T1000 (cell line): ENCODE measurements at regions not wholly inside any gene's neighbourhood (a gene's known extent, or its start where the extent isn't known, plus 50 kb on each side); places are given as distances from the start of the nearest gene placed in this dataset.
"Not testable (repeated sequence)": the region's sequence is repeated elsewhere in the genome, so short reads cannot be mapped to it uniquely, and the experiment has no call there.

ENCODE experiments used
- DNase-seq: peaks from one replicate; lab custom pipeline; 2025; ENCODE audit warnings: mixed read lengths; lab: John Stamatoyannopoulos, UW

DNA sequence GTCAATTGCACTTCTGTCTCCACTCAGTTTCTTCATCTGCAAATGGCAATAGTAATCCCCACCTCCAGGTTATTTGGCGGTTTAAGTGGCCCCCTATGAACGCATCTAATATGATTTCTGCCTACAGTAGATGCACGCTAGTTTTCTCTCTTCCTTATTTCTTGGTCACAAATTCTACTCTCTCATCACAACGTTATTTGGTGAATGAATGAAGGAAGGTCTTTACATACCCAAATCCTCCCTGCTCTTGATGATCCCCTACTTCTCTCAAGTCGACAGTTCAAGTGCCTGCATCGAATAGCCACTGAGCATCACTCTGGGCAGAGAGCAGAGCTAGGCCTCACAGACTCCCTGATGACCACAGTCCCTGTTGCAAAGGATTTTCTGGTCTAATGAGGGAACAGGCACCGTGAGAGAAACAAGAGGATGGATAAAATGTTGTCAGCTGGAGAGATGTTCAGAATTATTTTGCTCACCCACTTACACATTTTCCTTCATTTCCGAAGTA lies 181.2 kb upstream of the SMAD3 start:
- DNase-seq: no peak

DNA sequence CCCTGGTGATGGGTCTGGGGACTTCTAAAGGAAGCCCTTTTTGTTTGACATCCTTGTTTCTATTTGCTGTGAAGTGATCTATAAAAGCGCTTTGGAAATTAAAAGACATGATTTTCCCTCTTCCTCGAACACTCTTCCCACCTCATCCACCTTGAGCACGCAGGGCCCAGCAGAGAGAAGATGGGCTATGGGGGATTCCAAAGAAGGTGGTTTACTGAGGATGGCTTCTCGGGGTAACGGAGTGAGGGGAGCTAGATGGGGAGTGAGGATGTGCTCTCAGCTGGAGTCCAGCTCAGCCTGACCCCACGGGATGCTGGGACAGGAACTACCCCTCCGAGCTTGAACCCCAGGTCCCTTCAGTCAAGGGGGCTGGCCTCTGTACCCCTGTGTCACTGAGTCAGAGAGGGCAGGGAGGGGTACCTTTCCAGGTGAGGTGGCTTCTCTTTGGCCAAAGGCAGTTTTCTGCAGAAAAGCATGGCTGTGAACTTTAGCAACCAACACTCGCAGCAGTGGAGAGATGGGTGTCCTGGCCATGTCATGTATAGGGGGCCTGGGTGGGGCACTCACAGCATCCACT lies 180.7 kb upstream of the SMAD3 start:
- DNase-seq: no peak

DNA sequence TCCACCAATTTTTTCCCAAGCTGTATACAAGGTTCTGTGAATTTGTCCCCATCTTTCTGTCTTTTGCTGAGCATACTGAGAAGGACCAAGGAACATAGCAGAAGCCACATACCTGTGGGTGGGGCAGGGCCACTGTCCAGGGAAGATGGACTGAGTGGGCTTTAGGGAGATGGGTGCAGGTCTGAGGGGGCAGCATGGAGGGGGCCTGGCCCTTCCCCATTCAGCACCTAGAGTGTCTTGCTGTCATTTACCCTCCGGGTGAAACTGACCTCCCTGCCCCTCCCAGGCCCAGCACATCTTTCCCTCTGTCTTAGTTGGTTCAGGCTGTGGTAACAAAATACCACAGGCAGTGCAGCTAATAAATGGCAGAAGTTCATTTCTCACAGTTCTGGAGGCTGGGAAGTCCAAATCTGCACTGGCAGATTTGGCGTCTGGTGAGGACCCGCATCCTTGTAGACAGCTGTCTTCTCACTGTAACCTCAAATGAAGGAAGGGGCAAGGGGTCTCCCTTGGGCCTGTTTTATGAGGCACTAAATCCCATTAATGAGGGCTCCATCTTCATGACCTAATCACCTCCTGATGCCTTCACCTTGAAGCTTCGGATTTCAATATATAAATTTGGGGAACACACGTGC lies 180.0 kb upstream of the SMAD3 start:
- no peak for DNase-seq

DNA sequence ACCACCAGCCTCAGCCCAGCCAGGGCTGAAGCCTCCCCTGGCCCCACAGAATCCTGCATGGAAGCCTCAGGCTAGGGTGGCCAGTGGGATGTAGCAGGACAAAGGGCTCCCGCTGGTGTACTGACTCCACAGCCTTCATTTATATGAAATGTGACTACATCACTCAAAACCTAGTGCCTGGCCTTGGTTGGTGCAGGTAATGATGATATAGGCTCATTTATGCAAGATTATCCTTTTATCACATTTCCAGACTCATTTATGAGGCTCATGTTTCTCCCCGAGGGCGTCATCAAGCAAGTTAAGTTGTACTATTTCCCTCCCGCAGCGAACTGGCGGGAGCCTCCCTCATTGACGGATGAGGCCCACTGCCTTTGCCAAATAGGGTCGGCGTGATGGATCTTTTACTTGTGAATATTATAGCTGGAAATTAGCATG lies 179.1 kb upstream of the SMAD3 start:
- no peak for DNase-seq

DNA sequence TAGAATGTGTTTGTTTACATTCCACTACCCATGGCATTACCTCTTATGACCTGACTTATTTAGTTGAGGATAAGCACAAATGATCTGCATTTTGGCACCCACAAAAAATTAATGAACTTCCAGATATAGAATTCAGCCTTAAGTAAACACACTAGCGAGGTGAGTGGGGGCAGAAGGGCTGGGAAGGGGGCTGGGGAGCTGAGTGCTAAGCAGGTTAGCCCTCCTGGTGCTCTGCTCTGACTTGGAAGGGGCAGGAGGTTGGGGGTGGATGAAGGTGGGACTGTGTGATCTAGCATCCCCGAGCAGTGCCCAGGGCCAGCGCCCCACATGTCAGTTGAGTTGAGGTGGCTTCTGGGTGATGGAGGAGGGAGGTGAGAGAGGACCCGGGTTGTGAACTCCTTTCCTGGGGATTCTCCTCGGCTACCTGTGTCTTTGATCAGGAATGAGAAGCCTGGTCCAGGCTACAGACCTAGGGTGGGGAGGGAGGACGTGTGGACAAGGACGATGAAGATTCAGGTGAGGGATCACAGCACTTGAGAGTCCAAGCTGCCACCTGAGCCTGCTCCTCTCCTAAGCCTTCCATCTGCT lies 178.6 kb upstream of the SMAD3 start:
- no peak for DNase-seq

DNA sequence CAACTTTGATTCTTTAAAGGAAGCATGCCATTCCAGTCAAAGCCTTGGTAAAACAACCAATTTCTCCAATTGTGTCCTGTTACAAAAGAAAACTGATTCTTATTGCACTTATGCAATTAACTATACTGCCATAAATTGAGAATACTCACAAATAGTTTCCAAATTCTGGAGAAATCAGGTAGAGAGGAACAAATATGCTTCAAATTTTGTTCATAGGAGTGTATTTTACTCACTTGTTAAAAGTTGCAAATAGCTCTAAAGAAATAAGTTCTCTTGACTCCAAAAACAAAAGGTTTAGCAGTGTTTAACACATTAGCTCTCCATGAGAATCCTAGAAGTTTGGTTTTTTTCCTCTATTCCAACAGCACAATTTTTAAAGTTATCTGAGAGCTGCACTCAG lies 176.1 kb upstream of the SMAD3 start:
- not testable (repeated sequence) for DNase-seq

DNA sequence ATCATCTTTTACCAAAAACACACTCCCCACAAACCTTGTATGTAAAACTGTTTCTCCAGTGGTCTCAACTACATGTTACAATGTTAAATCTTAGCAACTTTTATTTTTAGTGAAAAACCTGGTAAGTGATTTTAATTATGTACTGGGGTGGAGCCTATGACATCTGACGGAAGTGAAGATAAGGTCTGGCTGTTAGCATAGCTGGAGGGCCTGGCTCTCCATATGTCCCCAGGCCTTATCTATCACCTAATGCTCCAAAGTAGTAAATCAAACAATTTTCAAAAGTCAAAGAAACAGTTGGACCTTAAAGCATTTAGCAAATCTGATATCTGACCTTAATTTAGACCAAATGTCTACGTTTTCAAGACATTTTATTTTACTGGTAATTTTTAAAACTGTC lies 173.6 kb upstream of the SMAD3 start:
- DNase-seq: no peak

DNA sequence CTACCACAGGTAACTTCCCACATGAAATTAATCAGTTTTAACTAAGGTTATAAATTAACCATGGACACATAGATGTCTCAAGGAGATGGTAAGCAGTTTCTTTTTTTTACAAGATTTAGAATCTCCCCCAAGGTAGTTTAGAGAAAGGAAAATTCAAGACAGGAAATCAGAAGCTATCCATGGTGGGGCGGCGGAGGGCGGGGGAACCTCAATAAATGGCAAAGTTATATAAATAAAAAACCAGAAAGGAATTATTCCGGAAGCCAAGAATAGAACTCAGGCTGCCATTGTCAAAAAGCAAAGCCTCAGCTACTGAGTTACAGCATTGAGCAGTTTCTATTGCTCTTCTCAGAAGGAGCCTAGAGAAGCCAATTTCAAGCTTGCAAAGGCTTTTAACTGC lies 172.1 kb upstream of the SMAD3 start:
- no peak for DNase-seq

DNA sequence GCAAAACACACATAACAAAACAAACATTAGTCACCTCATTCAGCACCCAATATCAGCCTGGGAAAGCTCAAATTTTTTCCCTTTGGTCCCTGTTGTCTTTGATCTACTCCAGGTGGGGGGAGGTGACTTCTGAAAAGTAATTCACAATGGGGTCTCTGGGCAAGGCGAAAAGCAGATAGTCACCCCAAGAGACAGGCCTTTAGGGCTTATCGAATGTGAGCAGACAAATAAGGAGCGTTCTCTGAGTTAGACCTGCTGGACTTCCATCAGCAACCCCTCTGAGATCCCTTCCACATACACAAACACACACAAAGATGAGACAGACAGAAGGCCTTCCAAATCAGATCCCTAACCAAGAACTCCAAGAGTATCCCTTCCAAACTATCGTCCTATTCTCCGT lies 171.0 kb upstream of the SMAD3 start:
- DNase-seq: no peak

DNA sequence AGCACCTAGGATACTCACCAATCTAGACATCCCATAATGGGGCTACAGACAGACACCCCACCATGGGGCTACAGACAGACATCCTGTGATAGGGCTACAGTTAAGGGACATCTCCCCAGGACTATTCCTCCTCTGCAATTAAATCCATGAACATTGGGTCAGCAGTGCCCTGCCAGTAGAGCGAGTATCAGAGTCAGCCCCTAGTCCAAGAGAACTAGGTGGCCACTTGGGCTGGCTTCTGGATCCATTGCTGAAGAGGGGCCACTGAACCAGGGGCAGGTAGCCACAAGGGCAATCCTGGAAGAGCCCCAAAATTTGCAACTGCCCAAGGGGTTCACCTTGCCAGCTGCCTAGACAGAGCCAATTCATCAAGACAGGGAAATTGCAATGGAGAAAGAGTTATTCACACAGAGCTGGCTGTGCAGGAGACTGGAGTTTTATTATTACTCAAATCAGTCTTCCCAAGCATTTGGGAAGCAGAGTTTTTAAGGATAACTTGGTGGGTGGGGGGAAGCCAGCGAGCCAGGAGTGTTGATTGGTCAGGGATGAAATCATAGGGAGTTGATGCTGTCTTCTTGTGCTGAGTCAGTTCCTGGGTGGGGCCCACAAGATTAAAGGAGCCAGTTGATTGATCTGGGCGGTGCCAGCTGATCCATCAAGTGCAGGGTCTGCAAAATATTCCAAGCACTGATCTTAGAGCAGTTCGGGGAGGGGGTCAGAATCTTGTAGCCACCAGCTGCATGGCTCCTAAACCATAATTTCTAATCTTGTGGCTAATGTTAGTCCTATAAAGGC lies 170.2 kb upstream of the SMAD3 start:
- DNase-seq: no peak

DNA sequence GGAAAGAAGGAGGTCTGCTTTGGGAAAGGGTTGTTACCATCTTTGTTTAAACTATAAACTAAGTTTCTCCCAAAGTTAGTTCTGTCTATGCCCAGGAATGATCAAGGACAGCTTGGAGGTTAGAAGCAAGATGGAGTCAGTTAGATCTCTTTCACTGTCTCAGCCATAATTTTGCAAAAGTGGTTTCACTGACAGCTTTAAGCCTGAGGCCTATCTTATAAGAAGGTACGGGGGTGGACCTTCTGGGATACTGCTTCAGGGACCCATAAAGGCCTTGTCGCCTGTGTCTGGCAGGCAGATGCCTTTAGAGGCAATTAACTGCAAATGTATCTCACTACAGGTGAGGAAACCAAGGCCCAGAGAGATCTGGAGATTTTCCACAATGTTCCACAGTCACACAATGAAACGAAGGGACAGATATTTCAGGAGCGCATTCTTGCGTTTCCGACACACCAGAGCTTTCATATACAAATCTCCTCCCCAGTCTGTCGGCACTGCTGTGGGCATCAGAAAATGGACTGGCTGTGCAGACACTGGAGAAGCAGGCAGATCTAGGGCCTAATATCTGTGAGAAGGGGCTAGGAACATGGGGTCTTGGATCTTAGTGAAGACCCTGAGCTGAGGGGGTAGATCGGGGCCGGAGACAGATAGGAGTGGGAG lies 169.5 kb upstream of the SMAD3 start:
- no peak for DNase-seq

DNA sequence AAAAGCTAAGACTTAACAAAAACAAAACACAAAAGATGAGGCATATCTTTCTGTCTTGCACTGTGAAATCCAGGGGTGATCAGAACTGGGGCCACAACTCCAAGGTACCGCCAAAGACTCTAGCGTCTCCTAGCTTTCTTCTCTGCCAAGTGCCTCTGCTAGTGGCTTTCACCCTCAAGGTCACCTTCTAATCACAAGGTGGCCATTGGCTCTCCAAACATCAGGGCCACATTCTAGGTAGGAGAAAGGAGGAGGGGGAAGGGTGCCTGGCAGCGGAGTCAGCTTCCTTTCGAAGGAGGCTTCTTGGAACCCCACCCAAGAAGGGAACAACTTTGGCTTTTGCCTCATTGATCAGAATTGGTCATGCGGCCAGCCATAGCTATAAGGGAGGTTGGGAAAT lies 168.8 kb upstream of the SMAD3 start:
- DNase-seq: no peak

DNA sequence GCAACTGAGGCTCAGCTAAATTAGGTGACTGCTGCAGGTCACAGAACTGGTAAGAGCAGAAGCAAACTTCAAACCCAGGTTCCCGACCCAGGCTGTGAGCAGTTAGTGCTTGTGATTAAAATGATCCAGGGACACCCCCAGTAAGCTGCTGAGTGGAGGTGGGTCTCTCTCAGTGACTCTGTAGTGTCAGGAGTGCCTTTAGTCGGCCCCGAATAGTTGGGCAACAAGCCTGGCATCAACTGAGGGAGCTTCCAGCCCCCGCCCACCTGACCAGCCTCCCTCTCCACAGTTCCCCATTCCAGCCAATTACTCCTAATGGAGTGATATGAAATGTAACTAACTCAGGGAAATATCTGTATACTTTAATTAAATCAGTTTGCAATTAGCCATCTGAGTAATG lies 168.0 kb upstream of the SMAD3 start:
- no peak for DNase-seq

DNA sequence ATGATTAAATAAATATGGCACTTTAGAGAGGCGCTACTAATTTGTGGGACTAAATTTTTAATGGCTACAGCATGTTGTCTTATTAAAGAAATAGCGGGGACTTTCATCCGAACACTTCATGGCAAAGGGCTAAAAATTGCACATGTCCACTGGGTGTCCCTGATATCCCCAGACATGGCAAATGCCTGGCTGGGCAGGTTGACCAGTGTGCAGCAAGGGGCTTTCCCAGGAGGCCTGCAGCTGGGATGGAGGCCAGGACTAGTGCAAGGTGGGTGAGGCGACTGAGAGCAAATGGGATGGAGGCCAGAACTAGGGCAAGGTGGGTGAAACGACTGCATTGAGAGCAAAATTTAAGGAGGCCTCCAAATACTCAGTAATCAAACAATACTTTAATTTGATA lies 167.4 kb upstream of the SMAD3 start:
- DNase-seq: no peak

DNA sequence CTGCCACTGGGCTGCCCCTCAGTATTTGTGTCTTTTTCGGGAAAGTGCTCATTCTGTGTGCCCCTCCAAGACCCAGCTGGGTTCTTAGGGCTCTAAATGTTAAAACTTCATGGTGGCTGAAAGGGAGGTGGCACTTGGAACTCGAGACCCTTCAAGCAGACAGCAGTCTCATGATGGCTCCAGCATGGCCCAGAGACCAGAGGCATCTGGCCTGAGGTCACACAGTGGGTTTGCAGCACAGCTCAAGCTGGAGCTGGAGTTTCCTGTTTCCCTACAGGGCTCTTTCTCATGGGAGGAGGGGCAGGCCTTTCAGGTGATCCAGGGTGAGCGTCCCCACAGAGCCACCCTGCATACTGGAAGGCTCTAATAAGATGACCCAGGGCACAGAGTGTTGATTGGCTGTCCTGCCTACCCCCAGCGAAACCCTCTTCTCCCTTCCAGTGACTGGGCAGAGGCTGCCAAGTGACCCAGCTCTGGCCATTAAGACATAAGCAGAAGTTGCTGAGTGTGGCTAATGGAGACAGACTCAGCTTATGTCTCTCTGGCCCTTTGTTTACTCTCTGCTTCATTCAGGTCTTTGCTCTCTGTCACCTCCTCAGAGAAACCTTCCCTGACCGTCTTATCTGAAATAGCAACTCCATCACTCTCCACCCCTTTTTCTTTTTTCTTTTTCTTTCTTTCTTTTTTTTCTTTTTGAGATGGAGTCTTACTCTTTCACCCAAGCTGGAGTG lies 166.6 kb upstream of the SMAD3 start:
- DNase-seq: no peak

DNA sequence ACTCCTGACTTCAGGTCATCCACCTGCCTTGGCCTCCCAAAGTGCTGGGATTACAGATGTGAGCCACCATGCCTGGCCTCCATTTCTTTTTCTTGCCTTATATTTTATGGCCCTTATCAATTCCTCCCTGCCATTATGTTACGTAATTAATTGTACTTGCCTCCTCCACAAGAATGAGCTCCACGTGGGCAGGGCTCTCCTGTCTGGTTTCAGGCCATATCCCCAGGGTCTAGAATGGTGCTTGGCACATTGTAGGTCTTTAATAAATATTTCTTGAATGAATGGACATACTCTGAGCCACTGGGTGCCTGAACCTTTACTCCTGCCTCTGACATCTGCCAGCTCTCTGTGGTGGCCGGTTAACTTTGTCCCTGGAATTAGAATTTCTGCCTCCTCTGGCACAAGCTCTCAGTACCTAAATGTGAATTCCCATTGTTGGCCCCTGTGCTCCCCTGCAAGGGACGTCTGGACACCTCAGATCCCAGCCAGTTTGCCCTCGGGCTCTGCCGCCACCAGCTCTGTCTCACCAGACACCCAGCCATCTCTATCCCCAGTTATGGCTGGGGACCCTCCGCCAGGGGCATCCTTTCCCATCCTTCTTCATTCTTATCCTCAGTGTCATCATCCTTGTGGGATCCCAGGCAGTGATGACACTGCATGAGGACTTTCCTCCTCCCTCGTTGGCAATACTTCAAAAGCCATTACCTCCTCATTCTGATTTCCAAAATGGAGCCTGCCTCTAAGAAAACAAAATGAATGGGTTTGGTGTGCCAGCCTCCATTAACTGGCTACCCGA lies 165.6 kb upstream of the SMAD3 start:
- DNase-seq: peak; percentile 70

DNA sequence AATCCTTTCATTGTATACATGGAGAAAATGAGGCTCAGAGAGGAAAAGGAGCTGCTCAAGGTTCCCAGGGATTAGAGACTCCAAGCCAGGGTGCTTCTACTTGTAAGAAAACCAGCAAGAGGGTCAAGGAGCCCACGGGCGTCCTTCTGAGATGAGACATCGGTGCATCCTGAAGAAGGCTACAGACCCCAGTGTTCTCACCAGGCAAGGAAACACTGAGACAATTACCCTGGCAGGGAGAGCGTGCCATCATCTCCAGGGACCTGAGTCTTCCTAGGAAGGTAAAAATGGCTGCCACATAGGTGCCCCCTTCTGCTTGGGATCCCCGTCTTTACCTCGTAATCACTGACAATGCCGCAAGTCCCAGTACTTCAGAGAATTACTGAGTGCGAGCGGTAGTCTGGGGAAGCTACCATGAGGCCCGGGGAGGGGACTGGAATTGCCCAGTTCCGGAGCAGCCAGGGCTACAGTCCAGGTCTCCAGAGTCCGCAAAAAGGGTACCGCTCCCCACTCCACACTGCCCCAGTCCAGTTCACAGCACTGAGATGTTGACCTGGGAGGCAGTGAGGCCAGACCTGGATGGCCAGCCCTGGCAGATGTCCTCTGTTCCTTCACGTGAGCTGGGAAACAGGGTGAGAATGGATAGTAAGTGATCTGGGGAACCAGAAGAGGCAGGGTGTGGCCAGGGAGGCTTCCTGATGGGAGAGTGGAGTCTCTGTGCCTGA lies 164.7 kb upstream of the SMAD3 start:
- DNase-seq: no peak

DNA sequence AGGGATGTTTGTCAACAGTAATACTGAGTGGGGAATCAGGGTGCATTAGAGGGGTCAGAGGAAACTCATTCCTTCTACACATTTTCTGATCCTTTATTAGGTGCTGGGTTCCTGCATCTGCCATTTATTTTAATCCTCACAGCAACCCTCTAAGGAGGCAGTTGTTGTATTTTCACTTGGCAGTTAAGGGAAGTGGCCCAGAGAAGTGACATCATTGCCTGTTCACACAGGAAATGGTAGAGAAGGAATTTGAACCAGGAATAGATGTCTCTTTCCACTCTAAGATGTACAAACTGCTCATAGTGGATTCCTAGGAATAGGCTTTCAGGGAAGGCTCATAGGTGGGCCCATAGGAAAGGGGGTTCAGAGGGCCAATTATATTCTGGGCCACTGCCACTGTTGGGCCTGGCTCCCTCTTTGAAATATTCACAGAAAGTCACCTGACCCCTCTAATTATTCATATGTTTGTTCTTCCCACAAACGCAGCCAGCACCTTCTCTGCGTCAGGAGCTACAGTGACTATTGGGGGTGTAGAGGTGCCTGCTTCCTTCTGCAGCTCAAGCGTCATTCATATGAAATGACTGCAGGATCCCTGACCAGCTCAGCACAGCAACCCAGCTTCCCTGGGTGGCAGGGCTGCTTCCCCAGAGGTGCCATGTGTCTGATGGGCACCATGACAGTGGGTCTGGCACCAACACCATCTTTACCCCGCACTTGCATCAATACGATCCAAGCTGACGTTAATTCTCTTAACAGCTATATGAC lies 163.9 kb upstream of the SMAD3 start:
- no peak for DNase-seq

DNA sequence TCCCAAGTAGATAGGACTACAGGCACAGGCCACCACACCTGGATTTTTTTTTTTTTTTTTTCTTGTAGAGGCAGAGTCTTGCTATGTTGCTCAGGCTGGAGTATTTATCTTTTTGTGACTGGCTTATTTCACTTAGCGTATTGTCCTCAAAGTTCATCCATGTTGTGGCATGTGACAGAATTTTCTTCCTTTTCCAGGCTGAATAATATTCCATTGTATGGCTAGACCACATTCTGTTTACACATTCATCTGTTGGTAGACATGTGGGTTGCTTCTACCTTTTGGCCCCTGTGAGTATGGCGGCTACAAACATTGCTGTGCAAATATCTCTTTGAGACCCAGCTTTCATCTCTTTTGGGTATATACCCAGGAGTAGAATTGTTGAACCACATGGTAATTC lies 160.2 kb upstream of the SMAD3 start:
- no peak for DNase-seq
